ENCODE measurements at regions not wholly inside any gene's neighbourhood (a gene's known extent, or its start where the extent isn't known, plus 50 kb on each side); places are given as distances from the start of the nearest gene placed in this dataset.

DNA sequence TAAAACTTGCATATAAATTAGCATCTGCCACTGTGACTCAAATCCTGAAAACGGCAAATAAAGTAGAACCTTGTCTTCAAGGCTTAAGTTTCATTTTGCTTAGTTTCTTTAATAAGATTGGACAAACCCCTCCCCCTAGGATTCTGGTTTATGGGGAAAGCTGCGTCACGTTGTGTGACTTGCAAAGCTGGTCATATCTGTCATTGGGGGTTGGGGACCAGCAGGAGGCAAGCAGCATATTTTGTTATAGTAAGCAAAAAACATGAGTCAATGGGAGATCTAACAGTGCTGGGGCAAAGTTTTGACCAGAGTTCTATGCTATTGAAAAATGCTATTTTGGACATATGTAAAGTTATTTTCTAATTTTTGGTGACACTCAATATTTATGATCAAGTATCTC is 407.3 kb downstream of the PCDH18 start:
- ATAC-seq = no peak
- Histone ChIP-seq H3K79me2 (ENCODE audit: control insufficient read depth, insufficient read depth, low read length) (no peaks in the 10 kb centered on the region), H3K36me3 (ENCODE audit: control insufficient read depth in 2 of 2, insufficient read depth in 2 of 2, low read length in 1 of 2) (no peaks in the 10 kb centered on the region), H3K27me3 (replicated peaks in 1 of 2; ENCODE audit: control insufficient read depth in 2 of 2, insufficient read depth in 2 of 2, low read length in 1 of 2) (no peaks in the 10 kb centered on the region), H3K4me2 (ENCODE audit: control insufficient read depth, insufficient read depth) (no peak overlapping the region), H3K4me3 (no peak overlapping the region), H3K4me1 (ENCODE audit: control insufficient read depth, insufficient read depth, low read length) (no peaks in the 10 kb centered on the region), H2AFZ (ENCODE audit: control insufficient read depth, low read depth, low read length) (no peak overlapping the region), H3K27ac (ENCODE audit: control insufficient read depth, insufficient read depth) (no peak overlapping the region), H3K9me3 (replicated peaks; ENCODE audit: control insufficient read depth, insufficient read depth, low read length) (no peaks in the 10 kb centered on the region), H3K9ac (ENCODE audit: control insufficient read depth, insufficient read depth, low read length) (no peak overlapping the region), H4K20me1 (ENCODE audit: control insufficient read depth, insufficient read depth) (no peaks in the 10 kb centered on the region)
- 26% methylated on average over 3 of the region's 3 CpGs for WGBS (ENCODE audit: insufficient coverage, insufficient replicate concordance, low lambda C conversion rate, missing lambda C conversion rate)
- in situ Hi-C loops (cut with MboI) = no loop called here
- FAIRE-seq = no peak
- TF ChIP-seq, protein P1, sequence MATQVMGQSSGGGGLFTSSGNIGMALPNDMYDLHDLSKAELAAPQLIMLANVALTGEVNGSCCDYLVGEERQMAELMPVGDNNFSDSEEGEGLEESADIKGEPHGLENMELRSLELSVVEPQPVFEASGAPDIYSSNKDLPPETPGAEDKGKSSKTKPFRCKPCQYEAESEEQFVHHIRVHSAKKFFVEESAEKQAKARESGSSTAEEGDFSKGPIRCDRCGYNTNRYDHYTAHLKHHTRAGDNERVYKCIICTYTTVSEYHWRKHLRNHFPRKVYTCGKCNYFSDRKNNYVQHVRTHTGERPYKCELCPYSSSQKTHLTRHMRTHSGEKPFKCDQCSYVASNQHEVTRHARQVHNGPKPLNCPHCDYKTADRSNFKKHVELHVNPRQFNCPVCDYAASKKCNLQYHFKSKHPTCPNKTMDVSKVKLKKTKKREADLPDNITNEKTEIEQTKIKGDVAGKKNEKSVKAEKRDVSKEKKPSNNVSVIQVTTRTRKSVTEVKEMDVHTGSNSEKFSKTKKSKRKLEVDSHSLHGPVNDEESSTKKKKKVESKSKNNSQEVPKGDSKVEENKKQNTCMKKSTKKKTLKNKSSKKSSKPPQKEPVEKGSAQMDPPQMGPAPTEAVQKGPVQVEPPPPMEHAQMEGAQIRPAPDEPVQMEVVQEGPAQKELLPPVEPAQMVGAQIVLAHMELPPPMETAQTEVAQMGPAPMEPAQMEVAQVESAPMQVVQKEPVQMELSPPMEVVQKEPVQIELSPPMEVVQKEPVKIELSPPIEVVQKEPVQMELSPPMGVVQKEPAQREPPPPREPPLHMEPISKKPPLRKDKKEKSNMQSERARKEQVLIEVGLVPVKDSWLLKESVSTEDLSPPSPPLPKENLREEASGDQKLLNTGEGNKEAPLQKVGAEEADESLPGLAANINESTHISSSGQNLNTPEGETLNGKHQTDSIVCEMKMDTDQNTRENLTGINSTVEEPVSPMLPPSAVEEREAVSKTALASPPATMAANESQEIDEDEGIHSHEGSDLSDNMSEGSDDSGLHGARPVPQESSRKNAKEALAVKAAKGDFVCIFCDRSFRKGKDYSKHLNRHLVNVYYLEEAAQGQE (IDR thresholded peaks at IDR 0.05; ENCODE audit: low read depth, low read length) = no peak
- TF ChIP-seq ZNF24 (IDR thresholded peaks at IDR 0.05) (no peak), DPF2 (IDR thresholded peaks at IDR 0.05) (no peak), TAF1 (IDR thresholded peaks at IDR 0.05; ENCODE audit: borderline replicate concordance, low read depth, low read length) (no peak), BHLHE40 (IDR thresholded peaks at IDR 0.05; ENCODE audit: borderline replicate concordance in 1 of 2, low read depth in 2 of 2, low read length in 1 of 2) (no peak), NFYA (IDR thresholded peaks at IDR 0.05; ENCODE audit: borderline replicate concordance, low read depth, low read length) (no peak), NR2F1 (conservative IDR thresholded peaks at IDR 0.05) (no peak), MXI1 (IDR thresholded peaks at IDR 0.05; ENCODE audit: low read depth, low read length) (no peak), WRNIP1 (IDR thresholded peaks at IDR 0.05; ENCODE audit: borderline replicate concordance, low read depth, low read length) (no peak)
- TF ChIP-seq, protein P2, sequence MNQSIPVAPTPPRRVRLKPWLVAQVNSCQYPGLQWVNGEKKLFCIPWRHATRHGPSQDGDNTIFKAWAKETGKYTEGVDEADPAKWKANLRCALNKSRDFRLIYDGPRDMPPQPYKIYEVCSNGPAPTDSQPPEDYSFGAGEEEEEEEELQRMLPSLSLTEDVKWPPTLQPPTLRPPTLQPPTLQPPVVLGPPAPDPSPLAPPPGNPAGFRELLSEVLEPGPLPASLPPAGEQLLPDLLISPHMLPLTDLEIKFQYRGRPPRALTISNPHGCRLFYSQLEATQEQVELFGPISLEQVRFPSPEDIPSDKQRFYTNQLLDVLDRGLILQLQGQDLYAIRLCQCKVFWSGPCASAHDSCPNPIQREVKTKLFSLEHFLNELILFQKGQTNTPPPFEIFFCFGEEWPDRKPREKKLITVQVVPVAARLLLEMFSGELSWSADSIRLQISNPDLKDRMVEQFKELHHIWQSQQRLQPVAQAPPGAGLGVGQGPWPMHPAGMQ (IDR thresholded peaks at IDR 0.05; ENCODE audit: borderline replicate concordance) = no peak
- TF ChIP-seq, protein P3, sequence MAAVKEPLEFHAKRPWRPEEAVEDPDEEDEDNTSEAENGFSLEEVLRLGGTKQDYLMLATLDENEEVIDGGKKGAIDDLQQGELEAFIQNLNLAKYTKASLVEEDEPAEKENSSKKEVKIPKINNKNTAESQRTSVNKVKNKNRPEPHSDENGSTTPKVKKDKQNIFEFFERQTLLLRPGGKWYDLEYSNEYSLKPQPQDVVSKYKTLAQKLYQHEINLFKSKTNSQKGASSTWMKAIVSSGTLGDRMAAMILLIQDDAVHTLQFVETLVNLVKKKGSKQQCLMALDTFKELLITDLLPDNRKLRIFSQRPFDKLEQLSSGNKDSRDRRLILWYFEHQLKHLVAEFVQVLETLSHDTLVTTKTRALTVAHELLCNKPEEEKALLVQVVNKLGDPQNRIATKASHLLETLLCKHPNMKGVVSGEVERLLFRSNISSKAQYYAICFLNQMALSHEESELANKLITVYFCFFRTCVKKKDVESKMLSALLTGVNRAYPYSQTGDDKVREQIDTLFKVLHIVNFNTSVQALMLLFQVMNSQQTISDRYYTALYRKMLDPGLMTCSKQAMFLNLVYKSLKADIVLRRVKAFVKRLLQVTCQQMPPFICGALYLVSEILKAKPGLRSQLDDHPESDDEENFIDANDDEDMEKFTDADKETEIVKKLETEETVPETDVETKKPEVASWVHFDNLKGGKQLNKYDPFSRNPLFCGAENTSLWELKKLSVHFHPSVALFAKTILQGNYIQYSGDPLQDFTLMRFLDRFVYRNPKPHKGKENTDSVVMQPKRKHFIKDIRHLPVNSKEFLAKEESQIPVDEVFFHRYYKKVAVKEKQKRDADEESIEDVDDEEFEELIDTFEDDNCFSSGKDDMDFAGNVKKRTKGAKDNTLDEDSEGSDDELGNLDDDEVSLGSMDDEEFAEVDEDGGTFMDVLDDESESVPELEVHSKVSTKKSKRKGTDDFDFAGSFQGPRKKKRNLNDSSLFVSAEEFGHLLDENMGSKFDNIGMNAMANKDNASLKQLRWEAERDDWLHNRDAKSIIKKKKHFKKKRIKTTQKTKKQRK (IDR thresholded peaks at IDR 0.05; ENCODE audit: low read depth, low read length) = no peak
- TF ChIP-seq, protein P4, sequence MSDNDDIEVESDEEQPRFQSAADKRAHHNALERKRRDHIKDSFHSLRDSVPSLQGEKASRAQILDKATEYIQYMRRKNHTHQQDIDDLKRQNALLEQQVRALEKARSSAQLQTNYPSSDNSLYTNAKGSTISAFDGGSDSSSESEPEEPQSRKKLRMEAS (IDR thresholded peaks at IDR 0.05; ENCODE audit: low read depth, low read length) = no peak
- intact Hi-C loops (cut with micrococcal nuclease; ENCODE audit: unreplicated experiment) = loop anchor here (1.0 to 10.0 kb wide), 2 partner anchors 736 to 960 kb away; no protein-coding TSS in a partner anchor
- RAD21 ChIA-PET (ENCODE audit: unreplicated experiment) = interaction anchor here (1.2 to 2.1 kb wide), 4 partner anchors 738 to 1556 kb away, joined by 4 to 11 read pairs (median 6); no protein-coding TSS in a partner anchor
- DNase-seq (ENCODE audit: low read depth, low spot score) = no peak
- CTCF ChIA-PET = interaction anchor here (0.9 to 2.3 kb wide), 10 partner anchors 10 to 1746 kb away, joined by 3 to 12 read pairs (median 4); no protein-coding TSS in a partner anchor
- SMC1A ChIA-PET (ENCODE audit: uncharacterized antibody, unreplicated experiment) = interaction anchor here (1.3 to 1.8 kb wide), 8 partner anchors 13 to 1746 kb away, joined by 3 to 5 read pairs (median 4); no protein-coding TSS in a partner anchor
- no TSS peak for BruUV-seq (replicated peaks)
- POLR2A ChIA-PET = interaction anchor here (0.7 kb wide), 1 partner anchor 439 kb away, joined by 3 read pairs; no protein-coding TSS in a partner anchor
